ENCODE measurements at regions not wholly inside any gene's neighbourhood (a gene's known extent, or its start where the extent isn't known, plus 50 kb on each side); places are given as distances from the start of the nearest gene placed in this dataset.

DNA sequence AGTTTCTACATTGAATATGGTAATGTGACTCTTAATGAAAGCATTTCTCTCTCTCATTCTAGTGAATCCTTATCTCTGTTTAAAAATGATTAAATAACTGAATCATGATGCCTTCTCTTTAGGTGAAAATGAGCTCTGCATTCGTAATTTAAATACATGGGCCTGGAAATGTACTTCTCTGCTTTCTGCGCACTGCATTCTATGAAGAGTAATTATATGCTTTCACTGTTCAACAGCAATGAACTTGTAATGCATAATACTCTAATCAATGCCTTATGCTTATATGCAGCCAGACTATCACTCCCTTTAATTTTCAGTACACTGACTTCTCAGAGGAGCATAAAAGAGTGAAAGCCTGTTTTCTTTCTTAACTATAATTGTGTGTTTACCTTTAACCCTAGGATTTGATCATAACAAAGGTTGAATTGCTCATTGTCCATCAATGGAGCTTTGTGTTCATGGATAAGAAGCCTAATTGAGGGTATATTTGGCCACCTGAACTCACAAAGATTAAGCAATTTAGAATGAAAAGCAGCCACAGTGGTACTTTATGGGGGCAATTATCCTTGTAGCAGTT lies 330.8 kb upstream of the PDZRN3 start:
- 17 to 100% (median 87%) methylated on average over 1 to 2 of the region's 2 CpGs; no CpG with 5 or more reads in 4 of the 10 experiments for WGBS, 10 experiments
- in situ Hi-C loops (cut with MboI; ENCODE audit: low pct_unique_long_range_greater_than_20kb in 2 of 9, low sequenced_read_pairs in 9 of 9, unreplicated experiment in 9 of 9): no loop called here
- H3K27ac ChIP-seq: no peak overlapping the region
- ATAC-seq (replicated peaks in 6 of 8): peak in 1 of 8 experiments; percentile 63
- H3K4me3 ChIP-seq: no peak overlapping the region
- peaks cover 7 to 18% of the 10 kb centered on the region in 2 donors for H3K4me1 ChIP-seq (replicated peaks in 1 of 2)

DNA sequence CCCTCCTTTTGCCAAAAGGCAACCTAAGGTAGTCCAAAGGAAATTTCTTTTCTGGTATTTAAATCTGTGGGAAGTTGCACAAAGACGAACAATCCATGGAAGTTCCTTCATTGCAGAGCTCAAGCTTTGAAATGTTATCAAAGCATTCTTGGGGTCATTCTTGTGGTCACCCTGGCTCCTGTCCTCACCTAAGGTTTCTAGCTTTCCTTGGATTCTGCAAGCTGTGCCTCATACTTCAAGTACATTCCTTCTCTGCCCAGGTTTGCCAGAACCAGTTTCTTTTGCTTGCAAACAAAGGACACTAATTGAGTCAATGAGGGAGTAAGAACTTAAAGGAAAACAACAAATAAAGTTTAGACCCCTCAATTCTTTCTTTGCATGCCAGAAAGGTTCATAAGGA lies 329.8 kb upstream of the PDZRN3 start:
- in situ Hi-C loops (cut with MboI; ENCODE audit: low pct_unique_long_range_greater_than_20kb in 2 of 9, low sequenced_read_pairs in 9 of 9, unreplicated experiment in 9 of 9): no loop called here
- Histone ChIP-seq H3K27ac (no peak overlapping the region), H3K4me3 (no peak overlapping the region), H3K4me1 (replicated peaks in 1 of 2) (peaks cover 14 to 24% of the 10 kb centered on the region in 2 donors)
- no peak for ATAC-seq (replicated peaks in 6 of 8)
- WGBS, 10 experiments: 0 to 88% (median 60%) methylated on average over 1 of the region's 1 CpG; no CpG with 5 or more reads in 2 of the 10 experiments

DNA sequence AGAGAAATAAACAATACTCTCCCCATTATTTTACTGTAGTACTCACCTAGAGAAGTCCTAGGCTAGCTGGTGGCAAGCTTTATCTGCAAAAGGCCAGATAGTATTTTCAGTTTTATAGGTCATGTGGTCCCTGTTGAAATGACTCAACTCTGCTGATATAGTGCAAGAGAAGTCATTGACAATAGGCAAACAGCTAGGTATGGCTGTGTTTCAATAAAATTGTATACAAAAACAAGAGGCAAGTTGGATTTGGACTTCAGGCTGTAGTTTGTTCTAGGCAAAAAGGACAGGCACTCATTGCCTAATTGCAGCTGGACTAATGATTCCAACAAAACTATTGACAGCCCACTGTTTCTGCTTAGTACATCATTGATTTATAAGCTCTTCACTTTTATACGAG lies 328.0 kb upstream of the PDZRN3 start:
- H3K4me1 ChIP-seq (replicated peaks in 1 of 2): peaks cover 14 to 24% of the 10 kb centered on the region in 2 donors
- no peak overlapping the region for H3K27ac ChIP-seq
- WGBS, 10 experiments: 0 to 86% (median 65%) methylated on average over 1 of the region's 1 CpG
- no peak for ATAC-seq (replicated peaks in 6 of 8)
- in situ Hi-C loops (cut with MboI; ENCODE audit: low pct_unique_long_range_greater_than_20kb in 2 of 9, low sequenced_read_pairs in 9 of 9, unreplicated experiment in 9 of 9): no loop called here
- H3K4me3 ChIP-seq: no peak overlapping the region

DNA sequence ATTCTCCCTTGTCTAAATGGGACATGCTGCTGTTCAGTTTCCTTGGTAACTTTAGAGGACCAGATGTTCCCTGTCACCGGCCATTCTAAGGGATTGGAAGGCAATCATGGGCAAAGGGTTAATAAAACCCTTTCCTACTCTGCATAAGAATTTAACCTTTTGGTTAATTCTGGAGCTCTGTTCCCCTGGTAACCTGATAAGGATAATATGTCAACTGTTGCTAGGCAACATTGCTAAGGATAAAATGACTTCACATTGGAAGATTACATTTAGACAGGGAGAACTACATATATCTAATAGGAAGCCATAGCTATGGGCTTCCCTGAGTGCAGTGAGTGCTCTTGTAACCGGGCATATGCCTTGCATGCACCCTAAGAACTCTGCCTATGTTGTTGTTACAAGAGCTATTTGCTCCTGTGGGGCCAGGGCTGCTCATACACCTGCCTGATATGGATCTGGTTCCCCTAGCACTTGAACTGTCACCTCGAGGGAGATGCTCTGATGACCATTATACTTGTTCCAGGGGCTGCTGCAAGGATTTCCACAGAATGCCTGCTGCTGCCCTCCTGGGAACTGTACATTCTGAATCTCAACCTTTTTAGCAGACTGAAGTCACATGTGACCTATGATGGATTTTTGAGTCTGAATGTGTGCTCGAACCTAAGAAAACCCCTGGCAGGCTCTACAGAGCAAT lies 326.3 kb upstream of the PDZRN3 start:
- Histone ChIP-seq H3K27ac (peak overlapping the region in 1 of 2 donors; percentile 22), H3K4me3 (no peak overlapping the region), H3K4me1 (replicated peaks in 1 of 2) (peaks cover 14 to 24% of the 10 kb centered on the region in 2 donors)
- WGBS, 10 experiments: 0 to 68% (median 19%) methylated on average over 1 to 4 of the region's 4 CpGs; no CpG with 5 or more reads in 2 of the 10 experiments
- in situ Hi-C loops (cut with MboI; ENCODE audit: low pct_unique_long_range_greater_than_20kb in 2 of 9, low sequenced_read_pairs in 9 of 9, unreplicated experiment in 9 of 9): no loop called here
- ATAC-seq (replicated peaks in 6 of 8): peak in 6 of 8 experiments; percentile 23 to 80 (median 62)

DNA sequence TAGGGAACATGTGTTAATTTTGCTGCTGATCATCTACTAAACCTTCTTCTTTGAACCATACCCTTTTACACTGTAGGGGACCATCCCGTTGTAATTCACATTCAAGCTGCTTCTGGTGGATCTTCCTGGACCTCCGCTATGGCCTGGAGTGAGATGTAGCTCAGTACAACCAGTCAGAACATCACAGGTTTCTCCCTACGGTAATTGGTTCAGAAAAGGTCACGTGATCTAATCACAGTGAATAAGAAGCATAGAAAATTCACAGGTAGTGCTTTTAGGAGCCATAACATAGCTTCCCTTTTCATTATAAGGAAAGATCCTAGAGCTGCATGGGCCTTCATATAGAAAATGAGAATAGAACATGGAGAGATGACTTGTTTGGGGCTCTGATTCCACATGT lies 320.8 kb upstream of the PDZRN3 start:
- in situ Hi-C loops (cut with MboI; ENCODE audit: low pct_unique_long_range_greater_than_20kb in 2 of 9, low sequenced_read_pairs in 9 of 9, unreplicated experiment in 9 of 9): no loop called here
- H3K4me1 ChIP-seq (replicated peaks in 1 of 2): peaks cover 6 to 7% of the 10 kb centered on the region in 2 donors
- no peak overlapping the region for H3K27ac ChIP-seq
- ATAC-seq (replicated peaks in 6 of 8): no peak
- WGBS, 10 experiments: 20 to 100% (median 88%) methylated on average over 1 to 4 of the region's 4 CpGs; no CpG with 5 or more reads in 3 of the 10 experiments
- H3K4me3 ChIP-seq: no peak overlapping the region

DNA sequence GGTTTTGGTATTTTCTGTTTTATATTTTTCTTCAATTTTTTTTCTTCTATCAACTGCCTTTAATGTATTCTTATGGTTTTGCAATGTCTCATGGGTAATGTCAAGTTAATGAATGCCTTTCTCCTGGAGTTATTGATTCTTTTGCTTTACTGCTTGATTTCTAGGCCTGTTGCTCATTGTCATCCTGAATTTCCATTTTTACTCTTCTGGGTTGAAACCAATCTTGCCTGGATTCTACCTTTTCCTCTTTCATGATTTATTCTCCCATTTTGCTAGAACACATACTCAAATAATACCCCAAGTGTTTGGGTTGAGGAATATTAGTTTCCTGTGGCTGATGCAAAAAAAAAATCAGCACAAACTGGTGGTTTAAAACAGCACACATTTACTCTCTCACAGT lies 315.2 kb upstream of the PDZRN3 start:
- Histone ChIP-seq H3K27ac (no peak overlapping the region), H3K4me1 (replicated peaks in 1 of 2) (peaks cover 0 to 5% of the 10 kb centered on the region in 2 donors), H3K4me3 (no peak overlapping the region)
- in situ Hi-C loops (cut with MboI; ENCODE audit: low pct_unique_long_range_greater_than_20kb in 2 of 9, low sequenced_read_pairs in 9 of 9, unreplicated experiment in 9 of 9): no loop called here
- ATAC-seq (replicated peaks in 6 of 8): peak in 3 of 8 experiments; percentile 26 to 63 (median 56)

DNA sequence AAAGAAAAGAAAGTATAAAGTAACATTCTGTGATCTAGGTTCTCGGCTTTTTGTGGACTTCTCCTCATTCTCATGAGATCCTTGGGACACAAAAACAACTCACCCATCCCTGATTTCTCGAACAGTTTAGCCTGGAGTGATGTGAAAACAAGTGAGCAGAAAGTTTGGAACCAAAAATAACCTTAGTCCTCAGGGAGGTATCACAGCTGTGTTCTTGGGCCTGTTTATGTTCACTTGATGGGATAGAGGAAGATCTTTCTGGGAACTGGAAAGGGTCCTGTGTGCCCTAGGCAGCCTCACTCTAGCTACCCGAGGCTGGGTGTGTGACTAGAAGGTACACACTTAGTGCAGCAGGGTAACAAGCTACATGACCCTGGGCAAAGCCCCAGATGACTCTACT lies 308.8 kb upstream of the PDZRN3 start:
- Histone ChIP-seq H3K4me3 (no peak overlapping the region), H3K27ac (no peak overlapping the region), H3K4me1 (replicated peaks in 1 of 2) (no peaks in the 10 kb centered on the region)
- 13 to 100% (median 64%) methylated on average over 1 to 3 of the region's 3 CpGs; no CpG with 5 or more reads in 1 of the 10 experiments for WGBS, 10 experiments
- ATAC-seq (replicated peaks in 6 of 8): no peak
- in situ Hi-C loops (cut with MboI; ENCODE audit: low pct_unique_long_range_greater_than_20kb in 2 of 9, low sequenced_read_pairs in 9 of 9, unreplicated experiment in 9 of 9): no loop called here

DNA sequence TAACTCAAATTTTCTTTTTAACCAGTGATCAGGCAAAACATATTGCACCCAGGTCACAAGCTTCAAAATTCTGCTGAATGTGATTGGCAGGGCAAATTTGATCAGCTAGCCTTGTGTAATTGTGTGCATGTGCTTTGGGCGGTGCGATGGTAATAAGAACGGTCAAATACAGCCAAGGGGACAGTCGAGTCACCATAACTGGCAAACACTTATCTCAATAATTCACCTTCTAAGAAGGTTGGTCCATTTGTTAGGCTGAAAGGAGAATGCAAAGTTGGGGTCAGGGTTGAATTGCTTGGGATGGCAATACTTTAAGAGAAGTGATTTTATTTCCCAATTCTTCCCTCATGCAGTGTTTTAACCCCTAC lies 302.4 kb upstream of the PDZRN3 start:
- Histone ChIP-seq H3K27ac (no peak overlapping the region), H3K4me1 (replicated peaks in 1 of 2) (peaks cover 0 to 2% of the 10 kb centered on the region in 2 donors), H3K4me3 (no peak overlapping the region)
- 0 to 96% (median 48%) methylated on average over 1 to 4 of the region's 4 CpGs; no CpG with 5 or more reads in 2 of the 10 experiments for WGBS, 10 experiments
- no peak for ATAC-seq (replicated peaks in 6 of 8)
- in situ Hi-C loops (cut with MboI; ENCODE audit: low pct_unique_long_range_greater_than_20kb in 2 of 9, low sequenced_read_pairs in 9 of 9, unreplicated experiment in 9 of 9): no loop called here

DNA sequence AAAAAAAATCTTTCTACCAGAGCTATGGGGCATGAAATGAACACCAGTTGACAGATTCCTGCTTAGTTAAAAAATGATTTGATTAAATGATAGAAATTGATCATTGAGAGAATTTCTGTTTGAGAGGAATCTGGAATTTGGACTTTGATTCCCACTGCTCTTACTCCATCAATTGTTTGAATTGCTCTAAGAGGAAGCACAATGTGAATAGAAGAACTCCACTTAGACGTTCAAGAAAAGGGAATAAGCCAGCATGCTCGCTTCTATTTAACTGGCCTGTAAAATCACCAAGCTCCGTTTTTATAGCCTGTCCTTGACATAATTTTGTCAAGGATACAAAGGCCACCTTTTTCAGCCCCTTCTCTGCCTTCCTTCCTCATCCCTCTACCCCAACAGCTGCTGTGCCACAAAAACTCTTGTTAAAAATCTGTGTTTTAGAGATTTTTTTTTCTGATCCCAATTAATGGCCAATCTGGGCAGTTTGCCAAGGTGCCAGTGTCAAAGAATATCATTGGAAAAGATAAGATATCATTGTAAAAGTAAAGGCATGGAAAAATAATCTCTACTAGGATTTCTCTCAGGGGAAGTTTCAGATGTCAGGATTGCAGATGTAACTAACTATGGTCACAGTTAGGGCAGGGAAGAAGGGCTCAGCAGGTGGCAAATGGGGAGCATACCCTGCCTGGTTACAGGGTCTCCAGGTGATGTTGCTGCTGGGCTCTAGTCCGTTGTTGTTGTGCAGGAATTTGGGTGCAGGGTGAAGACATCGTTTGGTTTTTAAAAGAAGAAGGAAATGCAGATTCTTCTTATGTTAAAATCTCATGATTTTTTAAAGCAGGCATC lies 301.8 kb upstream of the PDZRN3 start:
- H3K4me3 ChIP-seq: no peak overlapping the region
- H3K27ac ChIP-seq: no peak overlapping the region
- 0 to 89% (median 36%) methylated on average over 1 to 4 of the region's 5 CpGs for WGBS, 10 experiments
- in situ Hi-C loops (cut with MboI; ENCODE audit: low pct_unique_long_range_greater_than_20kb in 2 of 9, low sequenced_read_pairs in 9 of 9, unreplicated experiment in 9 of 9): no loop called here
- no peak for ATAC-seq (replicated peaks in 6 of 8)
- peaks cover 0 to 2% of the 10 kb centered on the region in 2 donors for H3K4me1 ChIP-seq (replicated peaks in 1 of 2)

DNA sequence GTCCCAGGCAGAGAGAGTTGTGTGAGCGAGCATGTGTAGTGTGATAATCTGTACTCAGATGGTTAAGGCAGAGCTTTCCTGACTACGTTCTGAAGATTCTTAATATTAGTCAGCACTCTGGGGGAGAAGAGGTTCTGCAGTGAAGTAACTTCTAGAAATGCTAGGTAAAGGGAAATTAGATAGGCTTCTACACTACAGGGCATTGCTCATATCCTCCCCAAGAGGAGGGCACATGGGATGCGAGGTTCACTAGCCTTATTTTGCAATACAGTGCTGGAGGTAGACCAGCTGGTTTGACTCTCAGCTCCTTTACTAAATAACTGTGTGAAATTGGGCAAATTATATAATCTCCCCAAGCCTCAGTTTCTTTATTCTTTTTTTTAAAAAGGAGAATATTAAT lies 300.3 kb upstream of the PDZRN3 start:
- peaks cover 0 to 2% of the 10 kb centered on the region in 2 donors for H3K4me1 ChIP-seq (replicated peaks in 1 of 2)

DNA sequence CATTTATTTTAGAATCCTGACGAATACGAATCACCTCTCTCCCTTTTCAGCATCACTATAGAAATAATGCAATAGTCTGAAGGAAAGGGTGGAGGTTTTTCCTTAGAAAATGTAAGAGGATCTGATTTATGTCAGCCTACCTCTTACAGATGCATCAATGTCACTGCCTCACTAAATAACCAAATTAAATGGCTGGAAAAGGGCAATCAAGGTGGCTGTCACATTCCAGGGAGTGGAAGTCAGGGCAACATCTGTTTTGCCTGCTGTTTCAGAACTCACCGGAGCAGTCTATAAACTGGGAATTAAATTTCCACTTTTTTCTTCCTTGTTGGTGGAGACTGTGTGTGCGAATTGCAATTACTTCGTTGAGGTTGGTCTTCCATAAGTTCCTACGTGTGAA lies 299.3 kb upstream of the PDZRN3 start:
- 31 to 89% (median 72%) methylated on average over 1 to 6 of the region's 6 CpGs for WGBS, 10 experiments
- ATAC-seq (replicated peaks in 6 of 8): no peak
- H3K4me3 ChIP-seq: no peak overlapping the region
- in situ Hi-C loops (cut with MboI; ENCODE audit: low pct_unique_long_range_greater_than_20kb in 2 of 9, low sequenced_read_pairs in 9 of 9, unreplicated experiment in 9 of 9): no loop called here
- no peak overlapping the region for H3K27ac ChIP-seq
- peaks cover 0 to 2% of the 10 kb centered on the region in 2 donors for H3K4me1 ChIP-seq (replicated peaks in 1 of 2)

More for the DNA sequence above, 300.3 kb upstream of the PDZRN3 start:
- Histone ChIP-seq H3K27ac (no peak overlapping the region), H3K4me3 (no peak overlapping the region)
- WGBS, 10 experiments: 17 to 100% (median 83%) methylated on average over 1 to 3 of the region's 3 CpGs; no CpG with 5 or more reads in 4 of the 10 experiments
- no peak for ATAC-seq (replicated peaks in 6 of 8)
- in situ Hi-C loops (cut with MboI; ENCODE audit: low pct_unique_long_range_greater_than_20kb in 2 of 9, low sequenced_read_pairs in 9 of 9, unreplicated experiment in 9 of 9): no loop called here

DNA sequence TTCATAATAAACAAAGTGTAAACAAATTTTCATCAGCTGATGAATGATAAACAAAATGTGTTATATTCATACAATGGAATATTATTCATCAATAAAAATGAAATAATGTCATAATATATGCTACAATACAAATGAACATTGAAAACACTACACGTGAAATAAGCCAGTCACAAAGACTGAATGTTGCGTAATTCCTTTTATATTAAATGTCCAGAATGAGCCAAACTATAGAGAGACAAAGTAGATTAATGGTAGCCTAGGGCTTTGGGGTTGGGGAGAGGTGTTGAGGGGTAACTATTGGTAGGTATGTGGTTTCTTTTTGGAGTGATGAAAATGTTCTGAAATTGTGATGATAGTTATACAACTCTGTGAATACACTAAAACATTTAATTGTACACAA lies 292.9 kb upstream of the PDZRN3 start:
- in situ Hi-C loops (cut with MboI; ENCODE audit: low pct_unique_long_range_greater_than_20kb in 2 of 9, low sequenced_read_pairs in 9 of 9, unreplicated experiment in 9 of 9): no loop called here
- 31 to 100% (median 87%) methylated on average over 1 to 2 of the region's 2 CpGs; no CpG with 5 or more reads in 1 of the 10 experiments for WGBS, 10 experiments
- Histone ChIP-seq H3K27ac (no peak overlapping the region), H3K4me3 (no peak overlapping the region), H3K4me1 (replicated peaks in 1 of 2) (no peaks in the 10 kb centered on the region)
- no peak for ATAC-seq (replicated peaks in 6 of 8)

DNA sequence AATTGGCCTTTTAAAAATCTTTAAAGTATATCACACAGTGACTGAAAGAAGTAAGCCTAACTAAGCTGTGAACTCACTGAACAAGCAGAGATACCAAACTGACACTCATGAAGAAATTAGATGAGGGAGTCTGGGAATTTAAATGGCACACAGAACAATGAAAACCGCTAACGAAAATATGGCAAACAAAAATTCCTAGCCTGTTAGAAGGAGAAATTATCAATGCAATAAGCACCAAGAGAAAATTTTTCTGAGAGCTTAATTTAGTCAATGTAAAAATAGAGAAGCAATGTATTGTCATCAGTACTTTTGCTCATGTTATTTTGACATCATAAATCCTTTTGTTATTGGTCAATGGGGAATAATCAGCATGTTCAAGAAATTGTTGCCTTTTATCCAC lies 291.1 kb upstream of the PDZRN3 start:
- in situ Hi-C loops (cut with MboI; ENCODE audit: low pct_unique_long_range_greater_than_20kb in 2 of 9, low sequenced_read_pairs in 9 of 9, unreplicated experiment in 9 of 9): no loop called here
- no peak overlapping the region for H3K4me3 ChIP-seq
- WGBS, 10 experiments: 6 to 100% (median 94%) methylated on average over 2 of the region's 2 CpGs; no CpG with 5 or more reads in 1 of the 10 experiments
- H3K4me1 ChIP-seq (replicated peaks in 1 of 2): no peaks in the 10 kb centered on the region
- no peak overlapping the region for H3K27ac ChIP-seq
- no peak for ATAC-seq (replicated peaks in 6 of 8)
